MM.1S (cell line): ENCODE measurements at regions not wholly inside any gene's neighbourhood (a gene's known extent, or its start where the extent isn't known, plus 50 kb on each side); places are given as distances from the start of the nearest gene placed in this dataset.

Experiments
- DNase-seq: peaks from one replicate; pipeline ENCODE4 v3.0.0-alpha.2; 2015
- H2AFZ ChIP-seq: fragments of 300-600 bp; sonication (generic); 2 replicates; pipeline ENCODE4 v1.6.0; 2016; ENCODE audit warnings: antibody characterized with exemption, low read length
- H3F3A ChIP-seq: fragments of 300-600 bp; sonication (generic); 2 replicates; pipeline ENCODE4 v1.6.1; 2016; ENCODE audit warnings: mild to moderate bottlenecking, antibody characterized with exemption, low read length, moderate library complexity, mixed read lengths; ENCODE audit not compliant: insufficient read depth
- H3K27ac ChIP-seq: fragments of 300-600 bp; sonication (generic); 2 replicates; pipeline ENCODE4 v1.5.1; 2016; ENCODE audit warnings: mild to moderate bottlenecking, low read length
- H3K27me3 ChIP-seq: fragments of 300-600 bp; sonication (generic); replicated peaks from 2 replicates; pipeline ENCODE4 v1.6.0; 2016; ENCODE audit warnings: low read length; ENCODE audit not compliant: insufficient read depth
- H3K36me3 ChIP-seq: fragments of 300-600 bp; sonication (generic); replicated peaks from 2 replicates; pipeline ENCODE4 v1.6.1; 2016; ENCODE audit warnings: mild to moderate bottlenecking, low read length, mixed read lengths; ENCODE audit not compliant: insufficient read depth
- H3K4me1 ChIP-seq: fragments of 300-600 bp; sonication (generic); 2 replicates; pipeline ENCODE4 v1.6.1; 2016; ENCODE audit warnings: low read length, mixed read lengths
- H3K4me2 ChIP-seq: fragments of 300-600 bp; sonication (generic); 2 replicates; pipeline ENCODE4 v1.6.0; 2016; ENCODE audit warnings: low read depth, low read length
- H3K4me3 ChIP-seq: fragments of 300-600 bp; sonication (generic); 2 replicates; pipeline ENCODE4 v1.5.1; 2016; ENCODE audit warnings: low read length, mixed read lengths
- H3K79me2 ChIP-seq: fragments of 300-600 bp; sonication (generic); 2 replicates; pipeline ENCODE4 v1.6.1; 2016; ENCODE audit warnings: mixed run types, low read length, mixed read lengths
- H3K9ac ChIP-seq: fragments of 300-600 bp; sonication (generic); 2 replicates; pipeline ENCODE4 v1.6.1; 2016; ENCODE audit warnings: low read length, mixed read lengths
- H3K9me2 ChIP-seq: fragments of 300-600 bp; sonication (generic); replicated peaks from 2 replicates; pipeline ENCODE4 v1.6.1; 2016; ENCODE audit warnings: mild to moderate bottlenecking, low read length, mixed read lengths; ENCODE audit not compliant: insufficient read depth
- H3K9me3 ChIP-seq: fragments of 300-600 bp; sonication (generic); replicated peaks from 2 replicates; pipeline ENCODE4 v1.6.1; 2016; ENCODE audit warnings: mild to moderate bottlenecking, low read length, mixed read lengths; ENCODE audit not compliant: insufficient read depth
- H4K20me1 ChIP-seq: fragments of 300-600 bp; sonication (generic); 2 replicates; pipeline ENCODE4 v1.6.1; 2016; ENCODE audit warnings: mild to moderate bottlenecking, low read length, moderate library complexity, mixed read lengths; ENCODE audit not compliant: insufficient read depth
- CTCF ChIP-seq: fragments of 300-600 bp; sonication (generic); IDR thresholded peaks from 2 replicates; pipeline ENCODE4 v1.5.1; 2016; ENCODE audit warnings: antibody characterized with exemption, low read length, mixed read lengths
- EZH2 ChIP-seq: fragments of 300-600 bp; sonication (generic); optimal IDR thresholded peaks from 2 replicates; pipeline ENCODE3; 2017; ENCODE audit warnings: low read depth, mild to moderate bottlenecking, antibody characterized with exemption, low read length, mixed read lengths
- EZH2phosphoT487 ChIP-seq: fragments of 300-600 bp; sonication (generic); IDR thresholded peaks from 2 replicates; pipeline ENCODE4 v1.6.1; 2018; ENCODE audit warnings: antibody characterized with exemption, low read length

GRCh38 chr4:96063639-96064038, 223.7 kb downstream of the PDHA2 start:
- H3K9me3 ChIP-seq, result no peaks in the 10 kb centered on the region
- no peak overlapping the region for H2AFZ ChIP-seq
- H3K79me2 ChIP-seq, result no peaks in the 10 kb centered on the region
- H3K4me1 ChIP-seq, result no peaks in the 10 kb centered on the region
- H3K9me2 ChIP-seq, result no peaks in the 10 kb centered on the region
- TF ChIP-seq EZH2 (no peak), CTCF (no peak), EZH2phosphoT487 (no peak)
- H3K27ac ChIP-seq, result no peak overlapping the region
- H3F3A ChIP-seq, result no peaks in the 10 kb centered on the region
- no peak overlapping the region for H3K4me2 ChIP-seq
- H3K27me3 ChIP-seq, result no peaks in the 10 kb centered on the region
- H3K9ac ChIP-seq, result no peak overlapping the region
- no peak overlapping the region for H3K4me3 ChIP-seq
- no peaks in the 10 kb centered on the region for H3K36me3 ChIP-seq
- no peak for DNase-seq
- H4K20me1 ChIP-seq, result no peaks in the 10 kb centered on the region

- no peak overlapping the region for H3K4me2 ChIP-seq
- no peak overlapping the region for H3K4me3 ChIP-seq
- no peaks in the 10 kb centered on the region for H3K27me3 ChIP-seq
- no peak overlapping the region for H2AFZ ChIP-seq
- no peaks in the 10 kb centered on the region for H3F3A ChIP-seq
- no peak for DNase-seq
- H3K4me1 ChIP-seq, result no peaks in the 10 kb centered on the region
- H3K9me3 ChIP-seq, result no peaks in the 10 kb centered on the region
- no peaks in the 10 kb centered on the region for H3K36me3 ChIP-seq
- no peak overlapping the region for H3K9ac ChIP-seq
- H4K20me1 ChIP-seq, result no peaks in the 10 kb centered on the region
- TF ChIP-seq EZH2 (no peak), EZH2phosphoT487 (no peak), CTCF (no peak)
- H3K79me2 ChIP-seq, result no peaks in the 10 kb centered on the region
- no peak overlapping the region for H3K27ac ChIP-seq
- H3K9me2 ChIP-seq, result no peaks in the 10 kb centered on the region
Measured at GRCh38 chr4:96073461-96073860, 233.6 kb downstream of the PDHA2 start.

- no peaks in the 10 kb centered on the region for H3K9me2 ChIP-seq
- peaks cover 47% of the 10 kb centered on the region for H3K27me3 ChIP-seq
- H3K36me3 ChIP-seq, result no peaks in the 10 kb centered on the region
- DNase-seq, result peak; percentile 75
- no peak overlapping the region for H3K27ac ChIP-seq
- peaks cover 11% of the 10 kb centered on the region for H3K4me1 ChIP-seq
- peaks cover 7% of the 10 kb centered on the region for H3F3A ChIP-seq
- no peaks in the 10 kb centered on the region for H4K20me1 ChIP-seq
- H3K79me2 ChIP-seq, result no peaks in the 10 kb centered on the region
- H3K4me3 ChIP-seq, result no peak overlapping the region
- H3K4me2 ChIP-seq, result no peak overlapping the region
- H3K9ac ChIP-seq, result no peak overlapping the region
- H3K9me3 ChIP-seq, result no peaks in the 10 kb centered on the region
- TF ChIP-seq EZH2 (no peak), EZH2phosphoT487 (peak; percentile 81; the same call in 1 of the 2 replicates), CTCF (no peak)
- H2AFZ ChIP-seq, result no peak overlapping the region
Measured at GRCh38 chr4:96092151-96092705, 252.3 kb downstream of the PDHA2 start.
